ENCODE measurements at regions not wholly inside any gene's neighbourhood (a gene's known extent, or its start where the extent isn't known, plus 50 kb on each side); places are given as distances from the start of the nearest gene placed in this dataset.

- TF ChIP-seq, protein P1, sequence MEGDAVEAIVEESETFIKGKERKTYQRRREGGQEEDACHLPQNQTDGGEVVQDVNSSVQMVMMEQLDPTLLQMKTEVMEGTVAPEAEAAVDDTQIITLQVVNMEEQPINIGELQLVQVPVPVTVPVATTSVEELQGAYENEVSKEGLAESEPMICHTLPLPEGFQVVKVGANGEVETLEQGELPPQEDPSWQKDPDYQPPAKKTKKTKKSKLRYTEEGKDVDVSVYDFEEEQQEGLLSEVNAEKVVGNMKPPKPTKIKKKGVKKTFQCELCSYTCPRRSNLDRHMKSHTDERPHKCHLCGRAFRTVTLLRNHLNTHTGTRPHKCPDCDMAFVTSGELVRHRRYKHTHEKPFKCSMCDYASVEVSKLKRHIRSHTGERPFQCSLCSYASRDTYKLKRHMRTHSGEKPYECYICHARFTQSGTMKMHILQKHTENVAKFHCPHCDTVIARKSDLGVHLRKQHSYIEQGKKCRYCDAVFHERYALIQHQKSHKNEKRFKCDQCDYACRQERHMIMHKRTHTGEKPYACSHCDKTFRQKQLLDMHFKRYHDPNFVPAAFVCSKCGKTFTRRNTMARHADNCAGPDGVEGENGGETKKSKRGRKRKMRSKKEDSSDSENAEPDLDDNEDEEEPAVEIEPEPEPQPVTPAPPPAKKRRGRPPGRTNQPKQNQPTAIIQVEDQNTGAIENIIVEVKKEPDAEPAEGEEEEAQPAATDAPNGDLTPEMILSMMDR (IDR thresholded peaks at IDR 0.05; ENCODE audit: low read depth, low read length, poor library complexity, severe bottlenecking) = no peak
- no peak for TF ChIP-seq EZH2phosphoT487 (IDR thresholded peaks at IDR 0.05; ENCODE audit: borderline replicate concordance, low read length)
Measured at GRCh38 chr21:35664683-35665082, 395.6 kb downstream of the SETD4 start.

Measured in DOHH2 (cell line).